ENCODE measurements at regions not wholly inside any gene's neighbourhood (a gene's known extent, or its start where the extent isn't known, plus 50 kb on each side); places are given as distances from the start of the nearest gene placed in this dataset.
"Not testable (repeated sequence)": the region's sequence is repeated elsewhere in the genome, so short reads cannot be mapped to it uniquely, and the experiment has no call there.

DNA sequence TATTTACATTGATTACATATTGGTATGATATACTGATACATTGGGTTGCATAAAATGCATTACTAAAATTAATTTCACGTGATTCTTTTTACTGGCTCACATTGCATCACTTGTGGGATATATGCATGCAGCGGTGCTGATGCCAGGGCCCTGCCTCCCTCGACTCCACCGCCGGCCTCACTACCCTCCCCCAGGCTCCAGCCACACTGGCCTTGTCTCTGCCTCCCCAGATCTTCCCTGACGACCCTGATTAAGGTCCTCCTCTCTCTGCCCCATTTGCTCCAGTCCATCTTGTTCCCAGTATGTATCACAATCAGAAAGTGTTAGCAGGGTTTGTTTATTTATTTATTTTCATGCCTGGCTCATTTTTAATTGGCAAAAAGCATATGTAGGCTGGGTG, 306.8 kb downstream of the FOXL1 start:
- DNase-seq (ENCODE audit: low read depth in 2 of 2) = no peak

DNA sequence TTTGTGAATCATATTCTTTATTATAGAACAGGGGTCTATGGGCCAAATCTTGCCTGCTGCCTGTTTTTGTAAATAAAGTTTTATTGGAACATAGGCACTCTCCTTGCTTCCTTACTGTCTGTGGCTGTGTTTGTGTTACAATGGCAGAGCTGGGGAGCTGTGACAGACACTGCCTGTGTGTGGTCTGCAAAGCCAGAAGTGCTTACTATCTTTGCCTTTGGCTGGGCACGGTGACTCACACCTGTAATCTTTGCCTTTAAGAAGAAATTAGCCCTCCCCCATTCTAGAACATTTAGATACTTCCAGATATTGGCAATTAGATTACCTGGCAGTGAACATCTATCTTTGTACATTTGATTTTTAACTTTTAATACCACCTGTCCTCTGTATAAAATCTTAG, 308.3 kb downstream of the FOXL1 start:
- no peak for DNase-seq (ENCODE audit: low read depth in 2 of 2)

DNA sequence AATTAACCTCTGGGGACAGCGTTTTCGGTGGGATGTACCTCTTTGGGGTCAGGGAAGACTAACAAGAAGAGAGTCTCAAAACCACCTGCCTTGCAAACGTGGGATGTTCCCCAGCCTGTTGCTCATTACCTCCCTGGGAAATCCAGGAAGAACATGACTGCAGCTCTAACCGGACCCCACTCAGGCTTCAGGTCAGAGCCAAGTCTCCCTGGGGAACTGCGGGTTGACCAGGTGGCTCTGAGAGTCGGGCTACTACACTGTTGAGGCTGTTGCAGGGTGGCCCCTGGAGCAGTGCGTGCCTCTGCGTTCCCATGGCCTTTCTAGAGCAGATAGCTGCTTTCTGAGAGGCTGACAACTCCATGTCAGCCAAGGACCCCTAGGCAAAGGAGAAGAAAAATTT, 309.1 kb downstream of the FOXL1 start:
- DNase-seq (ENCODE audit: low read depth in 2 of 2) = no peak

DNA sequence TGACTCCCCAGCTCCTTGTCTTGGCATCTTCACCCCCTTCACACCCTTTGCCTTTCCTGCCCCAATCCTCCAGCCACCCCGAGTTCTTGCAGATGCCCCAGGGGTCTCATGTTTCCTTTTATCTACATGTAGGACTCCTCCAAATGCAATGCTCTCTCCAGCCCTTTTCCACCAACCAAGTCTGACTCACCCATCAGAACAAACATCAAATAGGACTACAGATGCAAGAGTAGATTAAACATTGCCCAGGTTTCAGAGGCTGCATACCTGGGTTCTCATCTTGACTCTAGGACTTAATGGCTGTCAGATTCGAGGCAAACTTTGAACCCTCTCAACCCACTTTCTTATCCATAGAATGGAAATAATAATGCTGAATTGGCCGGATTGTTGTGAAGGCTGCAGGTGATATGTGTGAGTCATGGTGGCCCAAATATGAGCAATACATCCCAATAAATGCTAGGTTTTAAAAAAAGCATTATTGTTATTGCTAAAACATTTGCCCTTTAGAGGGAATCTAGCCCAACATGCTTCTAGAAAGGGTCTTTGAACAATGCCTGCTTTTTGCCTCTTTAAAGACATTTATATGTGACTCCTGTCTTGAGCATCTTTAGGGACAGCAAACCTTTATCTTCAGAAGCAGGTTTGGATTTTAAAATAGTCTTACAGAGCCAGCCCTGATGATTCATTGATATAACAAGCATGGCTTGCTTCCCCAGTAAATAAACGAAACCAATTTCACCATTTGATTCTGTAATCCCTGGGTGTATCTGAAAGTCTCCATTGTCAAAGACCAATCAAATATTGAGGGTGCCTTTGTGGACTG, 310.1 kb downstream of the FOXL1 start:
- no peak for DNase-seq (ENCODE audit: low read depth in 2 of 2)

DNA sequence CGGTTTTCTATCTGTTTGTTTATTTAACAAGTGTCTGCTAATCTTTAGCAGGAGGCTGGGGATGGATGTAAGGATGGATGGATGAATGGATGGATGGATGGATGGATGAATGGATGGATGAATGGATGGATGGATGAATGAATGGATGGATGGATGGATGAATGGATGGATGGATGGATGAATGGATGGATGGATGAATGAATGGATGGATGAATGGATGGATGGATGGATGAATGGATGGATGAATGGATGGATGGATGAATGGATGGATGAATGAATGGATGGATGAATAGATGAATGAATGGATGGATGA, 310.7 kb downstream of the FOXL1 start:
- not testable (repeated sequence) for DNase-seq (ENCODE audit: low read depth in 2 of 2)

DNA sequence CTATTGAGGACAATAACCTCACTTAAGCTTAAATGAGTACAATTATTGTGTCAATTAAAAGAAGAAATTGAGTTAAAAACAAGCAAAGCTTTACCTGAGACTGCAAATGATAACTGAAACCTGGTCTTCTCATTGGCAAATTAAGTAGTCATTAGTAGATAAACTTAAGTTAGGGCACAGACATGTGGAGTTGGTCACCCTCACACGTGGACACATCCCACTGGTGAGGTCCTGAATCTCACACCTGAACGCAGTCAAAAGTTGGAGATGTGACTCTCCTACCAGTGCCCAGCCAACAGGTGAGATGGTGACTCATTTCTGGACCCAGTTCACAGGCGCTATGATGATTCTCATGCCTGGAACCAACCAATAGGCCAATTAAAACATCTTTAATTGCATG, 311.6 kb downstream of the FOXL1 start:
- DNase-seq (ENCODE audit: low read depth in 2 of 2) = no peak

DNA sequence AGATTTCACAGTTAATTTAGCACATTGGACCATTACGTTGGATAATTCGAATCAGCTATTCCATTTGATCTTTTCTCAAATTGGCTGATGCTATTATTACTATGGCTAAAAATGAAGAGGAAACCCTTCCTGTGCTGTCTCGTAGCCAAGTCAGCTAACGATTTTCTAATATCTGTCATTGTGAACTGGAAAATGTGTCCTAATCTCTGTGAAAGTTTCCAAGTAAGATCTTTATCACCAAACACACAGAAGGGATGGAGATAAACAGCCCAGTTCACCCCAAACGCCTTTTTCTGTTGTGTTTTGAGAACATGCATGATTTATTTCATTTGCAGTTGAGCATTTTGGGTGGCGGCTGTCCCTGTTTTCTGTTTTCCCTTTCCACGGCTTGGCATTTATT, 312.8 kb downstream of the FOXL1 start:
- DNase-seq (ENCODE audit: low read depth in 2 of 2) = no peak

DNA sequence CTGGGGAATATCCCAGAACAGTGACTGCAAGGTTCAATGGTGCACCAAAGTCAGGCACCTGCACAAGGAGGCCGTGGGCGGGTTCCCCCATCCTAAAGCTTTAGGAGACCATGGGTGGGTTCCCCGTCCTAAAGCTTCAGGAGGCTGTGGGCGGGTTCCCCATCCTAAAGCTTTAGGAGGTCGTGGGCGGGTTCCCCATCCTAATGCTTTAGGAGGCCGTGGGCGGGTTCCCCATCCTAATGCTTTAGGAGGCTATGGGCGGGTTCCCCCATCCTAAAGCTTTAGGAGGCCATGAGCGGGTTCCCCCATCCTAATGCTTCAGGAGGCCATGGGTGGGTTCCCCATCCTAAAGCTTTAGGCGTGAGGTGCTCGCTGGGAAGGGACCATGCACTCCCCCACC, 313.3 kb downstream of the FOXL1 start:
- DNase-seq (ENCODE audit: low read depth in 2 of 2) = no peak

DNA sequence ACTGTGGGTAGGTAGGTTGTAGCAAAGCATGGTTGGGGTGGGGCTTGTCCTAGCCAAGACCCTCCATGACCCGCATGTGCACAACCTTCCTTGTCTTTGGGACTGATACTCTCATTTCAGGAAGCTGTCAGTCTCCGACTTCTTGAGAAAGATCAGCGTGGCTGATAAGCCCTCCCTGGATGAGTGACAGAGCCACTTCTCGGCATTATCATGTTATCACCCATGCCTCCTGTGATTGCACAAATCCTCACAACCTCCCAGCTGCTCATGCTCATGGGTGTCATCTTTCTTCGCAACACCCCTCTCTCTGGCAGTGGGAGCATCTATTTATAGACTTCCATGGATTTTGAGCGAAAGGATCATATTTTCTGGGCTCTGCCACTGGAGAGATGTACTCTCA, 314.2 kb downstream of the FOXL1 start:
- no peak for DNase-seq (ENCODE audit: low read depth in 2 of 2)

DNA sequence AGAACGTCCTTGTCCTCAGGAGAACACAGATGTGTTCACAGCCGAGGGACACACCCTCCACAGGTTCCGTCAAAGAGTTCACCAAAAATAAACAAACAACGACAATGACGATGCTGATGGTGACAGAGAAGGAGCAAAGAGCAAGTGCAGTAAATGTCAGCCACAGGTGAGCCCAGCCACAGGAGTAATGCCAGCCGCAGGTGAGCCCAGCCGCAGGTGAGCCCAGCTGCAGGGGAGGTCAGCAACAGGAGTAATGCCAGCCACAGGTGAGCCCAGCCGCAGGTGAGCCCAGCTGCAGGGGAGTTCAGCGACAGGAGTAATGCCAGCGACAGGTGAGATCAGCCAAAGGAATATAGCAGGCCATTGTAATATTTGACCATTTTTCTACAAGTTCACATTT, 315.2 kb downstream of the FOXL1 start:
- DNase-seq (ENCODE audit: low read depth in 2 of 2) = no peak

DNA sequence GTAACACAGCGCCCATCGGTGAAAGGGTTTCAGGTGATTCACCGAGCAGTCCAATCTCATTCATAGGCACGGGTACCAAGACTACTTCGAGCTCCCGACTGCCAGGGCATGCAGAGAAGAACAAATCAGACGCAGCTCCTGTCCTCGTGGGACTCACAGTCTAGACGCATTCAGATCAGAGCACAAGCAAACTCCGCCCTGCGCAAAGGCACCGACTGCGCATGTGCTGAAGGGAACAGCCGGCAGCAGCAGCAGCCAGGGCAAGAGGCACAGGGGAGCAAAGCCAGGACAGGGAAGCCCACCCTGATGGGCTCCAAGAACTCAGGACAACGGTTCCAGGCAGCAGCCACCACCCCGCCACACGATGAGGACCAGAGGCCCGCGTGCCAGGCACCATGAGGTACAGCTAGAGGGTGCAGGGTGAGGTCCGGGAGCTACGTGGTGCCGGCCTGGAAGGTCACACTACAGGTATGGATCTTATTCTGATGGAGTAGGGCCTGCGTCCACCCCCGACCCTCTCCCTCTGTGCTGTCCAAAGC, 315.7 kb downstream of the FOXL1 start:
- DNase-seq (ENCODE audit: low read depth in 2 of 2) = no peak

DNA sequence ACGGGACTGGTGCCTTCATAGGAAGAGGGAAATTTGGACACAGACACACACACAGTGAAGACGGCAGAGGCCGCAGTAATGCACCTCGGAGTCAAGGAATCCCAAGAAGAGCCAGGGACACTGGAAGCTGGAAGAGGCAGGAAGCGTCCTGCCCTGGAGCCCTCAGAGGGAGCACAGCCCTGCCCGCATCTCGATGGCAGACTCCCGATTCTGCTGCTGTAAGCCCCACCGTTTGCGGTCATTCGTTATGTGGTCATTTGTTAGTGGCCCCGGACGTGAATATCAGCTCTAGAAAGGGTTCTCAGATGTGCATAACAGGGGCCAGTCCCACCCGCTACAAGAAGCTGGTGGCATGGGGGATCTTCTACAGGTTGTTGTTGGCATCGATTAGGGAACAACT, 316.6 kb downstream of the FOXL1 start:
- DNase-seq (ENCODE audit: low read depth in 2 of 2) = no peak

DNA sequence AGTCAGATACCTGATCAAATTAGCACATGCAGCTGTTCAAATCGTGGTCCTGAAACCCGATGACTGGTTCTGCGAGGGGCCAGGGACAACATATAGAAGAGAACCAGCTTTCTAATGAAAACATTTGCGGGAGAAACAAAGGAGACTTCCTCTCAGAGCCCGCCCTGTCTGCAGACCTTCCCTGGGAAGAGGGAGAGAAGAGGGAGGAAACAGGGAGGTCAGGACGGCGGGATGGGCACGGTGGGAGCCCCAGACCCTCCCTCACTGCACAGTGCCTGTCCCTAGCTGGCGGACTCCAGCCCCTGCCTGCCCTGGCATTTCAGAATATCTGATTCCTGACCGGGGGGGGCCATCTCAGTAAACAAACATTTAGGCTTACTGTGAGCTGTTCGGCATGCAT, 317.3 kb downstream of the FOXL1 start:
- no peak for DNase-seq (ENCODE audit: low read depth in 2 of 2)

DNA sequence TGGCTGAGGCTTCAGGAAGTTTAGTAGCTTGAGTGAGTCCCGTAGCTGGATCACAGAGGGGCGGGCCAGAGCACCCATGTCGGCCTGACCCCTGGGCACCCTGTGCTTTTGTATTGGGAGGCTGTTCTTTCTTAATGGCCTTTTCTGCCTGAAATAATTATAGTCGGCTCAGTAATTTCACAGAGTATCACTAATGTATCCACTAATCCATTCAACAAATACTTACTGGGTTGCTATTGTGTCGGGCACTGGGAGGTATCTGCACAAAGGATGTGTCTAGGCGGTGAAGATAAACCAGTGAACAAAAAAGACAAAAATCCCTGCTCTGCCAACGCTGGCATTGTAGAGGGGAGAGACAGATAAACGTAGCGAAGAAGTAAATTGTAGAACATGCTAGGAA, 318.6 kb downstream of the FOXL1 start:
- no peak for DNase-seq (ENCODE audit: low read depth in 2 of 2)

DNA sequence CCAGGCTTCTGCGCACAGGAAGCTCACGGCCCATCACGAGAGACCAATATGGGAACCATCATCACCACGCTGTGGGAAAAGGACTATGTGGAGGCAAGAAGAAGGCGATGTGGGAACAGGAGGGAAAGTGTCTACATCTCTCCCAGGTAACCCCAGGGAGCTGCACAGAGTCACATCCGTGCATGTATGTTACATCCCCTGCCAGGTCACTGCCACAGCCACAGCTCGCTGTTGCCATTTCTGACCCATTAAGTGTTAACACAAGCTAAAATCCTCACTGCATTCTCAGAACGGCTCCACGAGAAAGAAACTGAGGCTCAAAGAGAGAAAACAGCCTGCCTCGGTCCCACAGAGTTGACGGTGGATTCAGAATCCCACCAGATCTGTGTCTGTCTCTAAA, 319.1 kb downstream of the FOXL1 start:
- DNase-seq (ENCODE audit: low read depth in 2 of 2) = no peak

DNA sequence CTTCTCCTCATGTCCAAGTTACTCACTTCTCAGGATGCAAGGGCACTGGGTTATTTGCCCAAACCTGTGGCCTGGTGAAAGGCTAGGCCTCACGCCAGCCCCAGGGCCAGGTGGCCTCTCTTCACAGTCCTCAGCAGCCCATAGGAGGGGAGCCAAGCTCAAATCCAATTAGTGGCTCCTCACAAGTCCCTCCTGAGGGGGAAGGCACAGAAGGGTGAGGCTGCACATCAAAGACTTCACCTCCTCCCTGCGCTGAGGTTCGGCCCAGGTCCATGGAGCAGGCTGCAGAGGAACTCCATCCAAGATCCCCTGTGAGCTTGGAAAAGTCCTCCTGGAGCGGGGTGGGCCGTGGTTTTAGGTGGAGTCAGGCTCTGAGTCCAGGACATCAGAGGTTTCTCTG, 320.0 kb downstream of the FOXL1 start:
- no peak for DNase-seq (ENCODE audit: low read depth in 2 of 2)

DNA sequence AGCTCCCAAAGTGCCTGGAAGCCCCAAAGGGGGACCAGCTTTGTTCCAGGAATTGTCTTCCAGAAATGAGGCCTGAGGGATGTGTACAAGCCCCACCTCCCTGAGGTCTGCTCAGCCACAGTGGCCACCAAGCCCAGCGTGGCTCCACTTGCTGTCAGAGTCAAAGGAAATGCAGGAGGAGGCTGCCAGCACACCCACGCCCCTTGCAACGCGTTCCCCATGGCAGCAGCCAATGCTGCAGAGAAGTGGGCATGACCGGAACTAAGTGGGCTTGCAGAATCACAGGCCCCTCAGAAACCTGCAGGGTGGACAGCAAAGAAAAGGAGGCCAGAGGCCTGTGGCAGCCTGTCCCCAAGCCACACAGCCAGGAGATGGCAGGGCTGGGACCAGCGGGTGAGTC, 320.8 kb downstream of the FOXL1 start:
- no peak for DNase-seq (ENCODE audit: low read depth in 2 of 2)

DNA sequence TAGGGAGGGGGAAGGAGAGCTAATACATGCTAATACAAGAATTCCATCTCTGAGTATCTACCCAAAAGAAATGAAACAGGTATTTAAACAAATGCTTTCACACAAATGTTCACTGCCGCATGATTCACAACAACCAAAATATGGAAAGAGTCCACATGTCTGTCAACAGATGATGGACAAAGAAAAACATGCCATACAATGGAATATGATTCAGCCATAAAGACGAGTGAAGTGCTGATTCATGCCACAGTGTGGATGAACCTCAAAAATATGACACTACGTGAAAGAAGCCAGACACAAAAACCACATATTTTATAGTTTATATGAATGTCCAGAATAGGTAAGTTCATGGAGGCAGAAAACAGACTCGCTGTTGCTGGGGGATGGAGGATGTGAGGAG, 321.4 kb downstream of the FOXL1 start:
- DNase-seq (ENCODE audit: low read depth in 2 of 2) = no peak

DNA sequence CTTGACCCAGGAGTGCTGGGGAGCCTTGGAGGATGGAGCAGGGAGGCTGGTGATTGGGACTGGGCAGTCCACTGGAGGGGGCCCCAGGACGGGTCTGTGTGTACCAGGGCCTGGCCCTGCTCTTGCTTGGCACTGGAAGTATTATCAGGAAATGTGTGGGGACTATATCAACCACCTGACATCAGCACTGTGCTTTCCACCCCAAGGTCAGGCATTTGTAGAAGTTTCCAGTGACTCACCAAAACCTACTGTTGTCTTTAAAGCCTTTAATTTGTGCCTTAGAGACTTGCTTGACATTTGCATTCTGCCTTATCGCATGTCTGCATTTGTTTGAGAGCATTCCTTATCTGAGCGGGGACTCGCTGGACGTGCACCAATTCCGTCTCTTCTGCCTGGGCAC, 323.1 kb downstream of the FOXL1 start:
- no peak for DNase-seq (ENCODE audit: low read depth in 2 of 2)

DNA sequence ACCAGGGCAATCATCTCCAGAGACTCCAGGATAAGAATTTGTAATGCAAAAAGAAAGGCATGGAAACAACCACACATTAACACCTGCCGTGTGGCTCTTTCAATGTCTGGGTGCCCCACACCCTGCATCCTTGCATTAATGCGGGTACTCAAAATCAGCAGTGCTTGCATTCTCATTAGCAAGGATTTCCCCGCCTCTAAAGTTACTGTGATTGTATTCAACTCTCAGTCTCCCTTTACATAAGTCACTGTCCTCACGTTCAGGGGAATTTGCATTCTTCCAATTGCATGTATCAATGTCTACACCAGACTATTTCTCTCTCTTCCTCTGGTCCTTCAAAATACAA, 324.3 kb downstream of the FOXL1 start:
- no peak for DNase-seq (ENCODE audit: low read depth in 2 of 2)

DNA sequence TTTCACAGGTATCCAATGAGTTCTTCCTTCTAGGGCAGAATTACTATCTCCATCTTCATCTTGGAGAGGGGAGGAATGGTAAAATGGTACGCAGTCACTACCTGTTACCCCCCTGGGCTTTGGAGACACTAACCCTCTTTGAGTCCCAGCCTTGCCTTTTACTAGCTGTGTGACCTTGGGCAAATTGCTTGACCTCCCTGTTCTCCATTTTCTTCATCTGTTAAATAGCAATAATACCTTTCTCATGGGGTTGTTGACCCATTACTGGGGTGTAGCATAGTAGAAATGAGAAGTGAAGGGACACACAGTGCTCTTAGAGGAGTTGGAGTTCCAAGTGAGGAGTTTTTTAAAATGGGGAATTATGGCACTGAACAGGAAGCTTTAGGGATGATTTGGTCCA, 324.7 kb downstream of the FOXL1 start:
- no peak for DNase-seq (ENCODE audit: low read depth in 2 of 2)

DNA sequence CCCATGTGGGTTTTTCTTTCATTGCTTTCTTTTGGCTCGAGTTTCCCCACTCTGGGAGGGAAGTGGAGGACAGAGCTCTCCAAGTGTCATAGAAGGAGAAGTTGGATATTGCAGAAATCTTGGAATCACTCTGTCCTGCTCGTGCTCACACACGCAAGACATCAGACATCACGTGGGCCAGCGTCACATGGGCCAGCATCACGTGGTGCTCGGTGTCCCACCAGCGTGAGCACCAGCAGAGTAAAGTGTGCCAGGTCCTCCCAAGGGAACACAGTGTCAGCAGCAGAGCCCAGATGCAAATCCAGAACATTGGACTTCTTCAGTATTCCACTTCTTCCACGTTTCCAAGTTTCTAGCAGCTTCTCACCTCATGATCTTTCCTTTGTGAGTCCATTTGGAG, 327.0 kb downstream of the FOXL1 start:
- DNase-seq (ENCODE audit: low read depth in 2 of 2) = no peak

DNA sequence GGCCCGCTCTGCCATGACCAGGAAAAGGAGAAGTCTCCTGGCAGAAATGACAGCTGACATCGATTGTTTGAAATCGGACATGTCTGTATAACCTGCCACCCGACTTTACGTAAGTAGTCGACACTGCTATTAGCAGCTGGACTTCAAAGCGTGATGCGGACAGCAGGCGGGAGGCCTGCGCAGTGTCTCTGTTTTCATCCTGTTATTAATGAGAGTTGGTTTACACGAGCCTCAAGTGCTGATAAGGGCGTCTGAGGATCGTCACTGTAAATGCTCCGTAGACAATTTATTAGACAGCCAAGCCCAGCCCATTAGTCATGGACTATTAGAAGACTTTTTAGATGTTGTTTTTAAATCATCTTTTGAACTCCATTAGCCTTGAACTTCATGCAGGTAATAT, 328.3 kb downstream of the FOXL1 start:
- DNase-seq (ENCODE audit: low read depth in 2 of 2) = no peak
